ENCODE measurements at regions not wholly inside any gene's neighbourhood (a gene's known extent, or its start where the extent isn't known, plus 50 kb on each side); places are given as distances from the start of the nearest gene placed in this dataset.

GRCh38 chr2:118779362-118779761, 68.1 kb downstream of the EN1 start:
- TF ChIP-seq CTCF (IDR thresholded peaks at IDR 0.05; ENCODE audit: insufficient read depth, low read depth, low read length) (no peak), EZH2 (IDR thresholded peaks at IDR 0.05; ENCODE audit: insufficient read depth, low read length) (no peak)
